Breast epithelium (tissue), 3 donors: ENCODE measurements at regions not wholly inside any gene's neighbourhood (a gene's known extent, or its start where the extent isn't known, plus 50 kb on each side); places are given as distances from the start of the nearest gene placed in this dataset.

Experiments used
- POLR2A ChIP-seq: fragments of 450-650 bp; IDR thresholded peaks from one replicate; pipeline ENCODE4 v1.6.1; 2016; ENCODE audit warnings: antibody characterized with exemption, mild to moderate bottlenecking, moderate library complexity
- POLR2AphosphoS5 ChIP-seq, 3 donors: sonication (generic); formaldehyde crosslinking; IDR thresholded peaks; one replicate each; pipeline ENCODE4 v1.6.1; 2017; ENCODE audit warnings: antibody characterized with exemption in 3 of 3
- TF ChIP-seq, protein P1 (sequence below), 3 donors: fragments of 450-650 bp; IDR thresholded peaks; one replicate each; pipeline ENCODE4 v1.5.1; 2016 to 2017; ENCODE audit warnings: antibody characterized with exemption in 3 of 3, mild to moderate bottlenecking in 3 of 3, moderate library complexity in 3 of 3

- TF ChIP-seq POLR2A, result no peak
- TF ChIP-seq, protein P1, sequence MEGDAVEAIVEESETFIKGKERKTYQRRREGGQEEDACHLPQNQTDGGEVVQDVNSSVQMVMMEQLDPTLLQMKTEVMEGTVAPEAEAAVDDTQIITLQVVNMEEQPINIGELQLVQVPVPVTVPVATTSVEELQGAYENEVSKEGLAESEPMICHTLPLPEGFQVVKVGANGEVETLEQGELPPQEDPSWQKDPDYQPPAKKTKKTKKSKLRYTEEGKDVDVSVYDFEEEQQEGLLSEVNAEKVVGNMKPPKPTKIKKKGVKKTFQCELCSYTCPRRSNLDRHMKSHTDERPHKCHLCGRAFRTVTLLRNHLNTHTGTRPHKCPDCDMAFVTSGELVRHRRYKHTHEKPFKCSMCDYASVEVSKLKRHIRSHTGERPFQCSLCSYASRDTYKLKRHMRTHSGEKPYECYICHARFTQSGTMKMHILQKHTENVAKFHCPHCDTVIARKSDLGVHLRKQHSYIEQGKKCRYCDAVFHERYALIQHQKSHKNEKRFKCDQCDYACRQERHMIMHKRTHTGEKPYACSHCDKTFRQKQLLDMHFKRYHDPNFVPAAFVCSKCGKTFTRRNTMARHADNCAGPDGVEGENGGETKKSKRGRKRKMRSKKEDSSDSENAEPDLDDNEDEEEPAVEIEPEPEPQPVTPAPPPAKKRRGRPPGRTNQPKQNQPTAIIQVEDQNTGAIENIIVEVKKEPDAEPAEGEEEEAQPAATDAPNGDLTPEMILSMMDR (IDR thresholded peaks at IDR 0.05), result no peak
- TF ChIP-seq POLR2AphosphoS5 (IDR thresholded peaks at IDR 0.05), result no peak
Observed at GRCh38 chr3:89955156-89955555, 847.7 kb downstream of the EPHA3 start.
